Type B pancreatic cell (in vitro differentiated cells): ENCODE measurements at regions not wholly inside any gene's neighbourhood (a gene's known extent, or its start where the extent isn't known, plus 50 kb on each side); places are given as distances from the start of the nearest gene placed in this dataset.
A peak's percentile ranks its signal among the peaks of the same experiment; 100 is the strongest.

ENCODE experiments used
- DNase-seq: peaks from one replicate; pipeline ENCODE4 v3.0.0; 2021; ENCODE audit warnings: mixed read lengths; ENCODE audit not compliant: unreplicated experiment; ENCODE audit errors: extremely low spot score
- H3K27ac Mint-ChIP-seq: 2 replicates; pipeline ENCODE4 v1.8.0; 2021; ENCODE audit warnings: mild to moderate bottlenecking, mixed read lengths
- H3K27me3 Mint-ChIP-seq: 2 replicates; pipeline ENCODE4 v1.8.0; 2021; ENCODE audit warnings: mixed read lengths
- H3K36me3 Mint-ChIP-seq: 2 replicates; pipeline ENCODE4 v1.8.0; 2021; ENCODE audit warnings: mixed read lengths
- H3K4me1 Mint-ChIP-seq: one replicate; pipeline ENCODE4 v1.8.0; 2021; ENCODE audit warnings: mixed read lengths; ENCODE audit not compliant: unreplicated experiment
- H3K4me3 Mint-ChIP-seq: 2 replicates; pipeline ENCODE4 v1.8.0; 2021; ENCODE audit warnings: mild to moderate bottlenecking, mixed read lengths
- H3K9me3 Mint-ChIP-seq: 2 replicates; pipeline ENCODE4 v1.8.0; 2021; ENCODE audit warnings: mixed read lengths
- CTCF ChIP-seq: fragments of 200-600 bp; sonication (generic); conservative IDR thresholded peaks from 2 replicates; pipeline ENCODE4 v1.5.0; 2021; ENCODE audit warnings: antibody characterized with exemption, mild to moderate bottlenecking

GRCh38 chr5:148000036-148000435, 63.7 kb upstream of the SPINK5 start:
- no peak for DNase-seq
- Mint-ChIP-seq H3K4me3 (peak overlapping the region; percentile 40), H3K4me1 (no peaks in the 10 kb centered on the region), H3K36me3 (peaks cover 22% of the 10 kb centered on the region), H3K27me3 (no peaks in the 10 kb centered on the region), H3K27ac (peak overlapping the region; percentile 3), H3K9me3 (peaks cover 13% of the 10 kb centered on the region)
- no peak for TF ChIP-seq CTCF

- peaks cover 13% of the 10 kb centered on the region for H3K9me3 Mint-ChIP-seq
- H3K27ac Mint-ChIP-seq, result no peak overlapping the region
- TF ChIP-seq CTCF, result no peak
- H3K36me3 Mint-ChIP-seq, result peaks cover 22% of the 10 kb centered on the region
- H3K27me3 Mint-ChIP-seq, result no peaks in the 10 kb centered on the region
- H3K4me3 Mint-ChIP-seq, result no peak overlapping the region
- H3K4me1 Mint-ChIP-seq, result no peaks in the 10 kb centered on the region
- DNase-seq, result no peak
Measured at GRCh38 chr5:147998704-147999103, 65.1 kb upstream of the SPINK5 start.

GRCh38 chr5:147997486-147997885, 66.3 kb upstream of the SPINK5 start:
- no peak for DNase-seq
- no peak overlapping the region for H3K27ac Mint-ChIP-seq
- no peak overlapping the region for H3K4me3 Mint-ChIP-seq
- H3K9me3 Mint-ChIP-seq, result peaks cover 8% of the 10 kb centered on the region
- TF ChIP-seq CTCF, result no peak
- peaks cover 18% of the 10 kb centered on the region for H3K36me3 Mint-ChIP-seq
- no peaks in the 10 kb centered on the region for H3K4me1 Mint-ChIP-seq
- H3K27me3 Mint-ChIP-seq, result no peaks in the 10 kb centered on the region

- H3K36me3 Mint-ChIP-seq, result peaks cover 14% of the 10 kb centered on the region
- no peaks in the 10 kb centered on the region for H3K4me1 Mint-ChIP-seq
- H3K27ac Mint-ChIP-seq, result no peak overlapping the region
- H3K9me3 Mint-ChIP-seq, result peaks cover 5% of the 10 kb centered on the region
- TF ChIP-seq CTCF, result no peak
- H3K27me3 Mint-ChIP-seq, result no peaks in the 10 kb centered on the region
- DNase-seq, result no peak
- H3K4me3 Mint-ChIP-seq, result no peak overlapping the region
Measured at GRCh38 chr5:147996379-147996778, 67.4 kb upstream of the SPINK5 start.

- DNase-seq, result no peak
- H3K4me1 Mint-ChIP-seq, result no peaks in the 10 kb centered on the region
- H3K4me3 Mint-ChIP-seq, result no peak overlapping the region
- no peak overlapping the region for H3K27ac Mint-ChIP-seq
- TF ChIP-seq CTCF, result no peak
- peaks cover 5% of the 10 kb centered on the region for H3K9me3 Mint-ChIP-seq
- peaks cover 14% of the 10 kb centered on the region for H3K36me3 Mint-ChIP-seq
- no peaks in the 10 kb centered on the region for H3K27me3 Mint-ChIP-seq
Measured at GRCh38 chr5:147995846-147996245, 67.9 kb upstream of the SPINK5 start.

- Mint-ChIP-seq H3K27me3 (no peaks in the 10 kb centered on the region), H3K4me1 (no peaks in the 10 kb centered on the region), H3K27ac (no peak overlapping the region), H3K4me3 (no peak overlapping the region), H3K9me3 (no peaks in the 10 kb centered on the region), H3K36me3 (no peaks in the 10 kb centered on the region)
- no peak for DNase-seq
- TF ChIP-seq CTCF, result no peak
Measured at GRCh38 chr5:147989994-147990393, 73.8 kb upstream of the SPINK5 start.
